ENCODE measurements at regions not wholly inside any gene's neighbourhood (a gene's known extent, or its start where the extent isn't known, plus 50 kb on each side); places are given as distances from the start of the nearest gene placed in this dataset.

- Histone ChIP-seq H3K27ac (ENCODE audit: low read length) (no peak overlapping the region), H3K27me3 (ENCODE audit: low read length) (no peaks in the 10 kb centered on the region), H3K9me2 (replicated peaks; ENCODE audit: low read length) (no peaks in the 10 kb centered on the region), H3K4me3 (ENCODE audit: low read length) (no peak overlapping the region), H2AFZ (ENCODE audit: low read length) (no peak overlapping the region), H4K20me1 (ENCODE audit: low read length) (no peaks in the 10 kb centered on the region), H3K9me3 (ENCODE audit: low read length) (no peaks in the 10 kb centered on the region), H3K36me3 (ENCODE audit: low read depth, low read length) (no peaks in the 10 kb centered on the region), H3F3A (ENCODE audit: low read length, unreplicated experiment) (no peaks in the 10 kb centered on the region), H3K4me1 (ENCODE audit: insufficient read depth, low read length) (no peaks in the 10 kb centered on the region), H3K79me2 (ENCODE audit: low read length) (no peaks in the 10 kb centered on the region), H3K9ac (ENCODE audit: low read length) (no peak overlapping the region), H3K4me2 (ENCODE audit: low read length) (no peak overlapping the region)
- no TSS peak for BruUV-seq (replicated peaks)
- ChIA-PET CTCF (no interaction called here), POLR2A (ENCODE audit: unreplicated experiment) (no interaction called here)
- DNase-seq (no peak), ATAC-seq (no peak)
- TF ChIP-seq EZH2phosphoT487 (IDR thresholded peaks at IDR 0.05; ENCODE audit: borderline replicate concordance, low read length) (no peak), EZH2 (IDR thresholded peaks at IDR 0.05; ENCODE audit: low read length, unreplicated experiment) (no peak), CTCF (conservative IDR thresholded peaks at IDR 0.05; ENCODE audit: low read depth, low read length) (no peak)
- intact Hi-C loops (cut with micrococcal nuclease), result no loop called here
Observed at GRCh38 chr5:125979636-125980035, 443.6 kb upstream of the GRAMD2B start.

GRCh38 chr5:125981016-125981415 is 442.2 kb upstream of the GRAMD2B start:
- no peaks in the 10 kb centered on the region for H3F3A ChIP-seq (ENCODE audit: low read length, unreplicated experiment)
- ChIA-PET POLR2A (ENCODE audit: unreplicated experiment) (no interaction called here), CTCF (no interaction called here)
- no peak overlapping the region for H3K9ac ChIP-seq (ENCODE audit: low read length)
- H4K20me1 ChIP-seq (ENCODE audit: low read length), result no peaks in the 10 kb centered on the region
- H3K27me3 ChIP-seq (ENCODE audit: low read length), result no peaks in the 10 kb centered on the region
- BruUV-seq (replicated peaks), result no TSS peak
- no peaks in the 10 kb centered on the region for H3K79me2 ChIP-seq (ENCODE audit: low read length)
- intact Hi-C loops (cut with micrococcal nuclease), result no loop called here
- no peaks in the 10 kb centered on the region for H3K9me2 ChIP-seq (replicated peaks; ENCODE audit: low read length)
- H3K4me1 ChIP-seq (ENCODE audit: insufficient read depth, low read length), result no peaks in the 10 kb centered on the region
- no peak for DNase-seq
- no peak overlapping the region for H3K27ac ChIP-seq (ENCODE audit: low read length)
- no peaks in the 10 kb centered on the region for H3K36me3 ChIP-seq (ENCODE audit: low read depth, low read length)
- TF ChIP-seq CTCF (conservative IDR thresholded peaks at IDR 0.05; ENCODE audit: low read depth, low read length), result no peak
- no peak for TF ChIP-seq EZH2 (IDR thresholded peaks at IDR 0.05; ENCODE audit: low read length, unreplicated experiment)
- no peak for TF ChIP-seq EZH2phosphoT487 (IDR thresholded peaks at IDR 0.05; ENCODE audit: borderline replicate concordance, low read length)
- ATAC-seq, result no peak
- H2AFZ ChIP-seq (ENCODE audit: low read length), result no peak overlapping the region
- H3K9me3 ChIP-seq (ENCODE audit: low read length), result no peaks in the 10 kb centered on the region
- H3K4me3 ChIP-seq (ENCODE audit: low read length), result no peak overlapping the region
- no peak overlapping the region for H3K4me2 ChIP-seq (ENCODE audit: low read length)

- Histone ChIP-seq H3K79me2 (ENCODE audit: low read length) (no peaks in the 10 kb centered on the region), H3K36me3 (ENCODE audit: low read depth, low read length) (no peaks in the 10 kb centered on the region), H3K9me2 (replicated peaks; ENCODE audit: low read length) (no peaks in the 10 kb centered on the region), H3K9me3 (ENCODE audit: low read length) (no peaks in the 10 kb centered on the region), H3K4me2 (ENCODE audit: low read length) (no peak overlapping the region), H4K20me1 (ENCODE audit: low read length) (no peaks in the 10 kb centered on the region), H3K4me1 (ENCODE audit: insufficient read depth, low read length) (no peaks in the 10 kb centered on the region), H3K9ac (ENCODE audit: low read length) (no peak overlapping the region), H3K4me3 (ENCODE audit: low read length) (no peak overlapping the region), H3F3A (ENCODE audit: low read length, unreplicated experiment) (no peaks in the 10 kb centered on the region), H2AFZ (ENCODE audit: low read length) (no peak overlapping the region), H3K27me3 (ENCODE audit: low read length) (no peaks in the 10 kb centered on the region), H3K27ac (ENCODE audit: low read length) (no peak overlapping the region)
- ChIA-PET POLR2A (ENCODE audit: unreplicated experiment) (no interaction called here), CTCF (no interaction called here)
- ATAC-seq (no peak), DNase-seq (no peak)
- intact Hi-C loops (cut with micrococcal nuclease), result no loop called here
- TF ChIP-seq CTCF (conservative IDR thresholded peaks at IDR 0.05; ENCODE audit: low read depth, low read length) (no peak), EZH2phosphoT487 (IDR thresholded peaks at IDR 0.05; ENCODE audit: borderline replicate concordance, low read length) (no peak), EZH2 (IDR thresholded peaks at IDR 0.05; ENCODE audit: low read length, unreplicated experiment) (no peak)
- BruUV-seq (replicated peaks), result no TSS peak
Observed at GRCh38 chr5:125987677-125988255, 435.4 kb upstream of the GRAMD2B start.
